HG02852 (cell line): ENCODE measurements at regions not wholly inside any gene's neighbourhood (a gene's known extent, or its start where the extent isn't known, plus 50 kb on each side); places are given as distances from the start of the nearest gene placed in this dataset.

Source experiments
- ATAC-seq: cut with Tn5 transposase; IDR thresholded peaks from one replicate; pipeline ENCODE4 v1.9.1; 2021; ENCODE audit warnings: mild to moderate bottlenecking, moderate library complexity; ENCODE audit not compliant: unreplicated experiment

GRCh38 chr16:85971902-85972638, 73.1 kb downstream of the IRF8 start:
- no peak for ATAC-seq

DNA sequence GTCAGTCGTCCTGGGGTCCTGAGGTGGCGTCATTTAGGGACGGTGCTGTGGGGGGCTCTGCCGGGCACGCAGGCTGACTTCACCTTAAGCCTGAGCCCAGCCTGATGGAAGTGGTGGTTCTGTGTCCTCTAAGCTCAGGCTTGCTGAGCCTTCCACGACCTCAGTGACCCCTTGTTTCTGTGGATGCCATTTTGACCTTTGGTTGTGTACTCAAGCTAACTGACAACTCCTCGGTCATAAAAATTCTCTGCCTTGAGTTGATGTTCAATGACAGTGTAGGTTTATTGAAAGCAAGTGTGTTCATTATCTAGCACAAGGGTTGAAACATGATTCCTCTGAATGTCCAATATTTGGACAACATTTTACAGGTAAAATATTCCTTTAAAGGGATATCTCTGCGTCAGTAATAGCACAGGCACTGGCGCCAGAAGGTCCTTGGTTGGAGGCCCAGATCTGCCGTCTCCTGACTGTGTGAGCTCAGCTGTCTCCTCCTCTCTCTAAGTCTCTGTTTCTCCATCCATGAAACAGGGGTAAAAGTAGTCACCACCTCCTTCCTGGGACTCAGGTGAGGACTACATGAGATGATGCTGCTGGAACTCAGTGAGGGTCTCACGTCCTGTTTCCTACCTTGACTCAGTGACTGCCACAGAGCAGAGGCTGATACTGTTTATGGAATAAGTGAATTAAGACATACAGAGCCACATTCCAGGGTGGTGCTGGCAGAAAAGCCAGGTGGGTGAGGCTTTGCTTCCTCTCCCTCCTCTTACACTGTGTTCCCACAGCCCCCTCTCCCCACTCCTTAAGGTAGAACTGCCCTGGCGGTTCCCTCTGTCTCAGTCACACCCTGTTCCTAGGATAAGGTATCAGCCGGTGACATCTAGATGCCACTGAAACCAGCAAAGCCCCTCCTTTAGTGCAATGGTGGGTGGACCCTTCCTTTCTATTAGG, 75.7 kb downstream of the IRF8 start:
- no peak for ATAC-seq

DNA sequence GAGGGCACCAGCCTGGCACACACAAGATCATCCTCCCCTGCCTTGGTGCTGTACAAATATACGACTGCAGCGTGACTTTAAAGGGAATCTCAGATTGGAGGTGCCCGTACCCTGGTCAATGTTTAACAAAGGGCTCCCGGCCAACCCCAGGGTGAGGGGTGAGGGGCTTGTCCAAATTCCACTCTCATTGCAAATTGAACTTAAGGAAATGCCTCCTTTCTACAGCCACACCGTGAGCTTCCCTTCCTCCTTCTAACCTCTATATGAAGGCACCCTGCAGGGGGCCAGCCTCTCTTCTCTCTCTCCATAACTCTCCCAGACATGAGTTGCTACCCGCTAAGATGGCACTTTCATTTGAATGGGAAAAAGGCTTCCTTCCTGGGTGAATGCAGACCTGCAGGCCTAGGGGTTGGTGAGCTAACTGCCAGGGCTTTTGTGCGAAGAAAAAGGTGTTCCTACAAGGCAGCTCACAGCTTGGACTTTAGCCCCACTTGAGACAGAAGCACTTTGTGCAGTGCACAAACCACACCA, 76.6 kb downstream of the IRF8 start:
- no peak for ATAC-seq

DNA sequence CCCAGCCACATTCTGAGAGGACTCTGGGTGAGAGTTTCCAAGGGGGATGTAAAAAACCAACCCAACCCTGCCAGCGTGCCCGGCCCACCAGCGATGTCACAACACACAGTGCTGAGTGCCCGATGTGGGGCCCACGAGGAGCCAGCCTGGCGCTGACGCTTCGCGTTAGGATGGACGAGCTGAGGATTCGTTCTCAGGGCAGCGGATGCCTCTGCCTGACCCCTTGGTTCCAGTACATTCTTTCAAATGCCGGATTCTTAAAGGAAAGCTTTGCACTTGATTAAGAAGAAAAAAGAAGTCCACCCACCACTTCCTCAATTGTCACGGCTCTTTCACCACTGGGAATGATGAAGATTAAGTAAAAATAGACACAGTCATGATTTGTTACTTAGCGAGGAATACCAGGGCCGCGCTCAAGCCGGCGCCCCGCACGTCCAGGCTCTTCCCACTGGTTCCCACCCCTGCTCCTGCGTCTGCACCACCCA, 79.4 kb downstream of the IRF8 start:
- ATAC-seq = no peak

- no peak for ATAC-seq
Measured at GRCh38 chr16:85978976-85979375, 80.0 kb downstream of the IRF8 start.

- ATAC-seq = no peak
Measured at GRCh38 chr16:85979605-85980004, 80.6 kb downstream of the IRF8 start.

GRCh38 chr16:85980686-85981085, 81.7 kb downstream of the IRF8 start:
- no peak for ATAC-seq

DNA sequence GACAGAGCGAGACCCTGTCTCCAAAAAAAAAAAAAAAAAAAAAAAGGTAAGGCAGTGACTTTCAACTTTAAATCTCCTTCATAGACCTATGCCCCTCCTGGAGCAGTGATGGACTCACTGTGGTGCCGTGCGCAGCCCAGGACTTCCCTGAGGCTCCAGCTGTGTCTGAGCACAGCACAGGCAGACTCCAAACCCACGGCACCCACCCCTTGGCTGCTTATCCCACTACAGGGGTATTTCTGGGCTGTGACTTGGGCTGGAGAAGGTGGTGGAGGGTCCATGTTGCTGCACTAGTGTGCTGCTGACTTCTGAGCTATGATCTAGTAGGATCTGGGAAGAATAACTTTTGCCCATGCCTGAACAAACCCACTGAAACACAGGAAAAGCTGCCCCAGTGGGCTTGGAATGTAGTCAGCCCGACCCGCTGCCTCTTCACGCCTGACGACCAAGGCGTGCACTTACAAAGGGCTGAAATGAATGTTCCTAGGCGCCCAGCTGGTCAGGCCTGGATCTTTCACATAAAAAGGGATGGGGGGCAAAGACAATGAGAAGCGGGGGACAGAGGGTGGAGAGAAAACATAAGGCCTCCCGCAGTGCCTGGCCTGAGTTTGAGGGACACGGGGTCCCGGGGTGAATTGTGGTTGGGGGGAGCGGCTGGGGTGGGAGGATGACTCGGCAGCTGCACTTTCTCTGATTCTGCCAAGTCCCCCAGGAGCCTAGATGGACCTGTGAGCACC, 83.0 kb downstream of the IRF8 start:
- no peak for ATAC-seq

GRCh38 chr16:85982563-85982939, 83.6 kb downstream of the IRF8 start:
- no peak for ATAC-seq

DNA sequence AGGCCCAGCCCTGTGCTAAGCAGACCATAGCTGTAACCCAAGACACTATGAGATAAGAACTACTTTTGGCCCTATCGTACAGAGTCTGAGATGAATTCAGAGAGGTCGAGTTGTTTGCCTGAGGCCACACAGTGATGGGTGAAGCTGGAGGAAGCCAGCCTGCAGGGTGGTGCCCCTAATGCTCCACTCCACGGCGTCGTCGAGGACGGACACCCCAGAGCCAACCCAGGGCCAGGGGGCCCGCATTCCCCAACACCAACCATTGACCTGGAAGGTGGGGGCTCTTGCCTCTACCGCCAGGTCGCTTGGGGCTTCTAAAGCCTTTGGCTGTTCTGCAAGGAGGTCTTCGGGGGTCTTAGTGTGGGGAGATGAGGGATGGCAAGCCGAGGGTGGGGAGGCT, 84.1 kb downstream of the IRF8 start:
- no peak for ATAC-seq

GRCh38 chr16:85983606-85984230, 84.8 kb downstream of the IRF8 start:
- no peak for ATAC-seq

DNA sequence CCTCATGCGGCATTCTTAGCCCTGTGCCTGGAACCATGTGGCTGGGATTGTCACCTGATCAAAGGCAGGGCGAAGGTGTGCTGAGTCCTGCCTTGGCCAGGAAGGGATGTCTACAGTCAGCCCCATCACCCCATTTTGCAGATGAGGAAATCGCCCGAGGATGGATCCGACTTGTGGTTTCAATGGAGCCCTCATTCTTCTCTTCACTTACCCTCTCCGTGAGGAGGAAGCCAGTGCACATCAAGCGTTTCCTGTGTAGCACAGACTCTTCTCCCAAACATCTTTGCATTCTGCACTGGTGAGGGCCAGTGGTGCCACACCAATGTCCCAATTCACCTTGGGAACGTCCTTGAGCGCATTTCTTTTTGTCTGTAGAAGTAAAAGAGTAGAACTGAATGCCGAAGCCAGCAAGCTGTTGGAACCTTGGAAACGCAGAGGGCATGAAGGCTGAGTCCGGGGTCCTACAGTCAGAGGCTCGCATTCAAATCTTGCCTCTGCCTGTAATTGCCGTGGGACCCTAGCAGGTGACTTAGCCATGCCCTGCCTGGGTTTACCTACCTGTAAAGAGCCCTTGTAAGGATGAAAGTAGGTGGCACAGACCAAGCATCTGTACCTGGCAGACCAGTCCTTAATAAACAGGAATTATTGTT, 85.4 kb downstream of the IRF8 start:
- ATAC-seq = no peak

GRCh38 chr16:85984947-85985451, 86.0 kb downstream of the IRF8 start:
- no peak for ATAC-seq

DNA sequence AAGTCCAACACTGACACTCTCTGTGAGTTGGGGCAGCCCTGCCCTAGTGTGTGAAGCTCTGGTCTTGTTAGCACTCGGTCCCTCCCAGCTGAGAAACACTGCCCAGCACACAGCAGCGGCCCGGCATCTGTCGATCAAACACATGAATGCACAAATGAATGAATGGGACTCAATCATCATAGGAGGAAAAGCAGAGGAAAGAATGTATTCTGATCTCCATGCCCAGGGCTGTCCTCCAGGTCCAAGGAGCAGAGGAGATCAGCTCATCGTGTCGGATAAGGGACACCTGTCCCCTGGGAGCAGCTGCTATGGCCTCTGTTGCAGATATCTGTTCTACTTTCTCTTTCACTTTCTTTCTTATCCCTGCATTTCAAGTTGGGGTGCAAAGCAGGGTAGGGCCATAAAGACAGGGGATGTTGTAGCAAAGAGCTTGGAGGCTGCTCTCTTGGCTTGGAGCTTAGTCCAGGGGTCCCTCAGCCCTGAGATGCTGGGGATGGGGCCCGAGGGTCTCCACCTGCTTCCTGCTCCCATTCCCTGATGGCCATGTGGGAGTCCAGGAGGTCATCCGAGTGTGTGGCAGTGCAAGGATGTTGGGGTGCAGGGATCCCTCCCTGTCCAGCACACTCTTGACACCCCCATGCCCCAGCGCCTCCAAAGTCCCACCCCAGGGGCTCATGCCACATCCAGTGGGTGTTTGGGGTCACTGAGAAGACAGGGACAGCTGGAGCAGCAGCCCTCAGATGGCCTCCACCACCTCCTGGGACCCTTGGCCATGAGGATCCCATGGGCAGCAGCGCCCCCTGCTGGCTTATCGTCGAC, 88.2 kb downstream of the IRF8 start:
- no peak for ATAC-seq

GRCh38 chr16:85987750-85988078, 88.8 kb downstream of the IRF8 start:
- ATAC-seq = no peak

DNA sequence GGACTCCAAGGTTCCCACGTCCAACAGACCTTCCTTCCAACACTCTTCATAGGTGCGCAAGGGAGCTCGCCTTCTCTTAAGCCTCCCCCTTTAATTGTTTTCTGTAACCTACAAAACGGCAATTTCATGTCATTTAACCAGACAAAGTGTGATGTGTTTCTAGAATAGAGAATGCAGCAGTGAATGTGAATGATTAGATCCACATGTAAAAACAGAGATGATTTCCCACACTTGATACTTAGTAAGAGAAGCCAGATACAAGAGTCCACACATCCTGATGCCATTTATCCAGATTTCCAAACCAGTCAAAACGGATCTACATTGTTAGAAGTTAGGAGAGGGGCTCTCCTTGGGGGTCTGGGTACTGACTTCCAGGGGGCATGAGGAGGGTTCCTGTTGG, 89.3 kb downstream of the IRF8 start:
- no peak for ATAC-seq

GRCh38 chr16:85988723-85989313, 89.9 kb downstream of the IRF8 start:
- peak; percentile 36 for ATAC-seq

DNA sequence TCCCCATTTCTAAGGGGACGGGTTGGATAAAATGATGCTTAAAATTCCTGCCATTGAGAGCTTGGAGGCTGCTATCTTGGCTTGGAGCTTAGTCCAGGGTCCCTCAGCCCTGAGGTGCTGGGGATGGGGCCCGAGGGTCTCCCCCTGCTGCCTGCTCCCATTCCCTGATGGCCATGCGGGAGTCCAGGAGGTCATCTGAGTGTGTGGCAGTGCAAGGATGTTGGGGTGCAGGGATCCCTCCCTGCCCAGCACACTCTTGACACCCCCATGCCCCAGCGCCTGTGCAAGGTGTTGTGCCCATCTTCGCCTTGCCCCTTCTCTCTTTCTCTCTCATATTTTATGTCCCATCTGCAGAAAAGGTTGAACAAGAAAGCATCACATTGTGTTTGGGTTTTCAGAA, 90.4 kb downstream of the IRF8 start:
- no peak for ATAC-seq
